GM21360 (cell line): ENCODE measurements at regions not wholly inside any gene's neighbourhood (a gene's known extent, or its start where the extent isn't known, plus 50 kb on each side); places are given as distances from the start of the nearest gene placed in this dataset.

Experiments
- ATAC-seq: cut with Tn5 transposase; IDR thresholded peaks from one replicate; pipeline ENCODE4 v1.9.1; 2021; ENCODE audit warnings: mild to moderate bottlenecking, moderate library complexity; ENCODE audit not compliant: unreplicated experiment

GRCh38 chr4:186885289-186885688 is 161.6 kb upstream of the FAT1 start:
- no peak for ATAC-seq

GRCh38 chr4:186886759-186887158 is 163.1 kb upstream of the FAT1 start:
- ATAC-seq: no peak

- ATAC-seq: no peak
These were observed 163.6 kb upstream of the FAT1 start for GRCh38 chr4:186887291-186887700.

GRCh38 chr4:186887752-186888151 is 164.1 kb upstream of the FAT1 start:
- no peak for ATAC-seq

- no peak for ATAC-seq
These were observed 166.4 kb upstream of the FAT1 start for GRCh38 chr4:186889876-186890643.

- ATAC-seq: no peak
These were observed 168.3 kb upstream of the FAT1 start for GRCh38 chr4:186891859-186892486.

- ATAC-seq: no peak
These were observed 174.7 kb upstream of the FAT1 start for GRCh38 chr4:186898367-186898766.

- no peak for ATAC-seq
These were observed 176.7 kb upstream of the FAT1 start for GRCh38 chr4:186900232-186900900.

- no peak for ATAC-seq
These were observed 177.3 kb upstream of the FAT1 start for GRCh38 chr4:186900984-186901383.

GRCh38 chr4:186901850-186902249 is 178.2 kb upstream of the FAT1 start:
- ATAC-seq: no peak

GRCh38 chr4:186902361-186902760 is 178.7 kb upstream of the FAT1 start:
- ATAC-seq: no peak

GRCh38 chr4:186904101-186904500 is 180.4 kb upstream of the FAT1 start:
- no peak for ATAC-seq

- ATAC-seq: no peak
These were observed 183.1 kb upstream of the FAT1 start for GRCh38 chr4:186906722-186907121.

- ATAC-seq: no peak
These were observed 186.7 kb upstream of the FAT1 start for GRCh38 chr4:186910385-186910784.

- no peak for ATAC-seq
These were observed 188.9 kb upstream of the FAT1 start for GRCh38 chr4:186912606-186913005.

- no peak for ATAC-seq
These were observed 192.2 kb upstream of the FAT1 start for GRCh38 chr4:186915816-186916215.

- no peak for ATAC-seq
These were observed 193.5 kb upstream of the FAT1 start for GRCh38 chr4:186917136-186917535.

GRCh38 chr4:186918466-186918865 is 194.8 kb upstream of the FAT1 start:
- ATAC-seq: no peak

GRCh38 chr4:186919340-186919739 is 195.7 kb upstream of the FAT1 start:
- no peak for ATAC-seq

- ATAC-seq: no peak
These were observed 196.8 kb upstream of the FAT1 start for GRCh38 chr4:186920483-186920882.

- no peak for ATAC-seq
These were observed 197.3 kb upstream of the FAT1 start for GRCh38 chr4:186920992-186921391.

- no peak for ATAC-seq
These were observed 201.1 kb upstream of the FAT1 start for GRCh38 chr4:186924723-186925122.
